AML-193 (cell line): ENCODE measurements at regions not wholly inside any gene's neighbourhood (a gene's known extent, or its start where the extent isn't known, plus 50 kb on each side); places are given as distances from the start of the nearest gene placed in this dataset.
"Not testable (repeated sequence)": the region's sequence is repeated elsewhere in the genome, so short reads cannot be mapped to it uniquely, and the experiment has no call there.

ENCODE experiments used
- DNase-seq, 2 experiments: peaks; one replicate each; lab custom pipeline; 2025; lab: John Stamatoyannopoulos, UW

DNA sequence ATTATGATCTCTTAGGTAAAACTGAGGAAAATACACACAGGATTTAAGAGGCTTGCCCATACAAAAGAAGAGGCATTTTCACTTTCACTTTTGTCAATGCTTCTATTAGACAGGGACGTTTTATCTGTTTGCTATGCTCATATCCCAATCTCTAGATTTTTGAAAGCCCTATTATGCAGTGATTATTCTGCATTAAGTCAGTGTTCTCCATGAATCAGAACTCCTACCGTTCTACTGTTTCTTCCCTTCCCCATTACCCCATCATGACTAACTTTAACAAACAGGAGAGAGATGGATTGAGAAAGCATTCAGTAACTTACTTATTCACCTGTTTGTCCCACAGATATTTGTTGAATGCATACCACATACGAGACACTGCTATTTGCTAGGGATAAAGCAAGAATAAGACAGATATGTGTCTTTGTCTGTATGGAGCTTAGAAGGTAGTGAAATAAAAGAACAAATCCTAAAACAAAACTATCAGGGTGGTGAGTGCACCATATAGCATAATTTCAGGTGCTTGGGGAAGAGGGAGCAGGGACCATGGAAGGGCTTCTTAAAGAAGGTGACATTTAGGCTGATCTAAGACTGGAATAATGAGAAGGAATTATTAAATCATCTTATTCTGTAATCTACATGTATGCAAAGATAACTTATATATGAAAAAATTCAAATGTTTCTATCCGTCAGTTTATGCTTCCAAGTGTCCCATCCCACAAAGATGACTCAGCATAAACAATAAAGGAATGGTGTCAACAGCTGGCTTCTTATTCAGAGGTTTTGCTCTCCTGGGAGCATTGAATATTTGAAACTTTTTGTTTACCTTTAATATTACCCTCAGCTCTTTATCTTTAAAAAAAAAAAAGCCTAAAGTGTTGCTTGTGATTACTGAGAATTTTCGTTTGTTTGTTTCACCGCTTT, 328.1 kb downstream of the HINT1 start:
- DNase-seq, result peak; percentile 0 to 1

DNA sequence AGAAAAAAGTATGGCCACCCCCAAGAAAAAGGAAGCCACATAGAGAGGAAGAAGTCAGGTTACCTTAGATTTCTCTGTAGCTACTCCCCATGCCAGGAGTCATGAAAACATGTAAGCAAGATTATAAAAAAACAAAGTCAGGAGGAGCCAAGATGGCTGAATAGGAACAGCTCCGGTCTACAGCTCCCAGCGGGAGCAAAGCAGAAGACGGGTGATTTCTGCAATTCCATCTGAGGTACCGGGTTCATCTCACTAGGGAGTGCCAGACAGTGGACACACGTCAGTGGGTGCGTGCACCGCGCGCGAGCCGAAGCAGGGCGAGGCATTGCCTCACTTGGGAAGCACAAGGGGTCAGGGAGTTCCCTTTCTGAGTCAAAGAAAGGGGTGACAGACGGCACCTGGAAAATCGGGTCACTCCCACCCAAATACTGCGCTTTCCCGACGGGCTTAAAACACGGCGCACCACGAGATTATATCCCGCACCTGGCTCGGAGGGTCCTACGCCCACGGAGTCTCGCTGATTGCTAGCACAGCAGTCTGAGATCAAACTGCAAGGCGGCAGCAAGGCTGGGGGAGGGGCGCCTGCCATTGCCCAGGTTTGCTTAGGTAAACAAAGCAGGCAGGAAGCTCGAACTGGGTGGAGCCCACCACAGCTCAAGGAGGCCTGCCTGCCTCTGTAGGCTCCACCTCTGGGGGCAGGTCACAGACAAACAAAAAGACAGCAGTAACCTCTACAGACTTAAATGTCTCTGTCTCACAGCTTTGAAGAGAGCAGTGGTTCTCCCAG, 347.3 kb downstream of the HINT1 start:
- not testable (repeated sequence) for DNase-seq

DNA sequence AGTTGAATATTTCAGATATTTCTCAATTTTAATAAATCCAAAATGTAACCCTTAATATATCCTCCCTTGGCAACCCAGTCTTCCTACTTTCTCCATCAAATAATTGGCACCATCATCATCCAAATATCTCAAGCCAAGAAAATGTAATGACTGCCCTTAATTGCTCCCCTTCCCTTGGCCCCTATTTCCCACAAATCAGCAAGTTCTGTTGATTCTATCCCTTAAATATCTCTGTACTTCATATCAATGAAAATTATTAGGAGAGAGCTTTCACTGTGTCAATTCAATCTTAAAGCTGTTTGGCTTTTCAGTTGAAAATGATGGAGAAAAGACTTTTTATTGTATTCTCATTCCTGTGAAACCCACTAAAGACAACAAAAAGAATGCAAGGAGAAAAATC, 349.8 kb downstream of the HINT1 start:
- no peak for DNase-seq

DNA sequence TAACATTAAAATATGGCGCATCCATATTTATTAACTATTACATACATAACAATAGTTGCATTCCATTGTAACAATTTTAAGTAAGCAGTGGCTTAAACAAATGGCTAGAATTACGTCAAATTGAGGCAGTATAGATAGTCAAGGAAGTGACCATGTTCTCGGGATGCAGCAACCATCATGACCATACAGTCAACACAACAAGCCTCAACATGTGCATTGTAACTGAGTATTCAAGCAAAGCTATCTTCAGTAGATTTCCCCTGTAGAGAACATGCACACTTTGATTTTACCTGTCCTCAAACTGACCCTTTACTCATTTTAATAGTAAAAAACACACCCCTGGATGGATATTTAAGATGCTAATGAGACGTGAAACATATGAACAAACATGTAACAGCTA, 356.4 kb downstream of the HINT1 start:
- no peak for DNase-seq

DNA sequence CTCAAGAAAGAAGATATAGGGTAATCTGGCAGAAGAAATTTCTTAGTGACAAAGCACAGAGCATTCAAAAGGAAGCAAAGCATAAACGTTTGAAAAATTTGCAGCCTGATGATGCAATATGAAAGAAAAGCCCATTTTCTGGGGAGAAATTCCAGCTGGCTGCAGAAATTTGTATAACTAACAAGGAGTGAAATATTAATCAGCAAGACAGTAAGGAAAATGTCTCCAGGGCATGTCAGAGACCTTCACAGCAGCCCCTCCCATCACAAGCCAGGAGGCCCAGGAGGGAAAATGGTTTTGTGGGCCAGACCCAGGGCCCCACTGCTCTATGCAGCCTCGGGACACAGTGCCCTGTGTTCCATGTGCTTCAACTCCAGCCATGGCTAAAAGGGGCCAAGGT, 359.4 kb downstream of the HINT1 start:
- DNase-seq, result no peak

DNA sequence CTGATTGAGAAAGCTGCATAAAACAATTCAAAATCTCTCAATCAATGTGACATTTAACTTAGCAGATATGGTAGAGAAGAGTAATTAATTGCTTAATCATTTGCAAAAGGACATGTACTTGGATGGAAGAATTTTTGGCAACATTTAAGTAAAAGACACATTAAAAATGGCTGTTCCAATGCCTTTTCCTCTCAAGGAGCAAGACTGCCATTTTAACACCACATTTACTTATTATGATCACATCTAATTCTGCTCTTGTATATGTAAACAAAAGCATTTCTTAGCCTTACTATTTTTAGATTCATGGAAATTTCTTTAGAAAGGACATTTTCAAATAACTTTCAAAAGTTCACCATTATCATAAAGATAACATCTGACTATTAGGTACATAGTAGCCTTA, 360.0 kb downstream of the HINT1 start:
- no peak for DNase-seq

DNA sequence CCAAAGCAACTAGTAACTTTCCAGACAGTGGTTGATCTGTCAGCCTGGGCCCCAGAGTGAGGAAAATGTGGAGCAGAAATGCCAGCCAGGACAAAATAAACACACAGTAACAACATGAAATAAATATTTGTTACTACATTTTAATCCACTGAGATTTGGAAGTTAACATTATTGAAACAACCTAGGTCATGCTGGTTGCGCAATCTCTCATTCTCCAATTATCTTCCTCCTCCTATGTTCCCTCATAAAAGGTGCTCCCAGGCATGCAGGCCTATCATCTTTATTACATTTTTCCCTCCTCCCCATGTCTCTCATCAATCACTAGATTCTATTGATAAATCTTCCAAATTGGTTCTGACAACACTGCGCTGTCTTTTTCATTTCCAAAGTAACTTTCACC, 363.1 kb downstream of the HINT1 start:
- no peak for DNase-seq

DNA sequence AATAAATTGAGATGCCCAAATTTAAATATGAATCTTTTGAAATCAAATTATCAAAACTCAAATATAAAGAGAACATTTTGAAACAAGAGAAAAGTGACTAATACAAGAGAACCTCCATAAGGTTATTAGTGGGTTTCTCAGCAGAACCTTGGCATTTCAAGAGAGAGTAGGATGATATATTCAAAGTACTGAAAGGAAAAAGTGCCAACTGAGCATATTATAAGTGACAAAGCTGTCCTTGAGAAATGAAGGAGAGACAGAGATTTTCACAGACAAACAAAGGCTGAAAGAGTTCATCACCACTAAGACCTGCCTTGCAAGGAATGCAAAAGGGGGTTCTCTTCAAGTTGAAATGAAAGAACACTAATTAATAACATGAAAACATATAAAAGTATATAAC, 366.0 kb downstream of the HINT1 start:
- DNase-seq, result no peak

DNA sequence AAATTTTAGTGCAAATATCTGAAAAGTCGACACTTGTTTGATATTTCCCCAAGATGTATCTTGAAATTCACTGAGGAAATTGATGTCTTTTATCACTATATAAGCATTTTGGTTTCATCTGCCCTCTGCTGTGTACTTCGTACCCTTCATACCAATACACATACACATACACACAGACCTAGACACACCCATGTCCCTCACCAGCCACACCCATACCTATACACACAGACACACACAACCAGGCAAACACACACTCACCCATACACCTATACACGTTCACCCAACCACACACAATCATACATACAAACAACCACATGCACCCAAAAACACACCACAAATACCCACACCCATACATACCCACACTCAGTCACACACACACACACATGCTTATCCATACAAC, 367.8 kb downstream of the HINT1 start:
- no peak for DNase-seq

DNA sequence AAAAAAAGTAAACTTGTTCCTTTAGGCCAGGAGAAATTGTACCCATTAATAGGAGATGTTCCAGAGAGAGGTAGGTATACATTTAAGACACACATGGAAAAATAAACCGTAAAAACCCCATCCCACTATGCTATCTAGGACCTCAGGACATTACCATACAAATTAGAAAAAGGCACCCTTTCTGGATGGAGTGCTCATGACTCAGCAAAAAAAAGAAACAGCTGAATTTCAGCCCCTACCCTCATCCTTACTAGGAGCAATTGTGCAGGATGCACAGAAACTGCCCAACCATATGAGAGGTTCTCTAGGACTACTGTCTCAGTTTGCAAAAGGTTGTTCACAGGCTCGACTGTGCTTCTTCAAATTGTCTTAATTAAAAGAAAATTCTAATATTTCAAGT, 368.2 kb downstream of the HINT1 start:
- no peak for DNase-seq

DNA sequence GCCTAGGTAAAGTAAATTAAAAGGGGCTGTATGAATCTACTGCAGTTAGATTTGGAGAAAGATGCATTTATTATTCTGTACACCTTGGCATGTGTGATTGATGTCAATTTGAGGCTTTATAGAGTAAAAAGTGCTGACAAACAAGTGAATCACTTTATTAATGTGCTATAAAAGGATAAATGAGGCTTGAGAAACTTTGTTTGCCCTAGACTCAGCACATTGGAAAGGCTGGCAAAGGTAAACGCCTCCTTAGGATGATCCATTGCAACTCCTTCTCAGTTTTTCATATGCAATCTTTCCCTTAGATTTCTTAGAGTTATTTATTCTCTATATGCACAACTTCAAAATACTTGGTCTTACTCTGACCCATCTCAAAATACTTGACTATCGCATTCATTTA, 369.0 kb downstream of the HINT1 start:
- DNase-seq, result no peak

DNA sequence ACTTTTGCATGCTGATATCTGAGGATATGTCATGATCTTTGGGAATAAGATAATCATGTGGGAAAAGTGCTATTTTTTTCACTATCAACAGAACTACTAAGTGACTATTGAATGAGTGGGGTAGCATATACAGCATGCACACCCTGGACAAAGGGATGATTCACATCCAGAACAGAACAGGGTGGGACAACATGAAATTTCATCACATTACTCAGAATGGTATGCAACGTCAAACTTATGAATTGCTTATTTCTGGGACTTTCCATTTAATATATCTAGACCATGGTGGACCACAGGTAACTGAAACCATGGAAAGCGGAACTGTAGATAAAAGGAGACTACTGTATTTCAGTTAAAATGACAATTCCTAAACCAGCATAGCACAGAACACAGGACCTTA, 370.0 kb downstream of the HINT1 start:
- no peak for DNase-seq

DNA sequence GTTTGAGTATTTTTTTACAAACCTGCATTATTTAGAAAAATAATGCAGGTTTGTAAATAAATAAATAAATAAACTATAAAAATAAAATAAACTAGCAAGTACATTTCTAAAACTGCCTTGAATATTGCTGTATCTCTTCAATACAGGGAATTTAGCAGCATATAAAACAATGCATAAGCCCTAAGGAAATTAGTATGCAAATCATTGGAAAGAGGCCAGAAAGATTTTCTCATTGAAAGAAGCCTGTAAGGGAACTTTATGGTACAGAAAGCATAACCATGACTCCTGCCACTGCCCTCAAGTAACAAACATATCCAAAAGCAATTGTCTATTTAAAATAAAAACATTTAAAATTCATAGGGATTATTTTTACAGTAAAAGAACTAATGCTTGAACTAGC, 387.3 kb downstream of the HINT1 start:
- DNase-seq, result no peak

DNA sequence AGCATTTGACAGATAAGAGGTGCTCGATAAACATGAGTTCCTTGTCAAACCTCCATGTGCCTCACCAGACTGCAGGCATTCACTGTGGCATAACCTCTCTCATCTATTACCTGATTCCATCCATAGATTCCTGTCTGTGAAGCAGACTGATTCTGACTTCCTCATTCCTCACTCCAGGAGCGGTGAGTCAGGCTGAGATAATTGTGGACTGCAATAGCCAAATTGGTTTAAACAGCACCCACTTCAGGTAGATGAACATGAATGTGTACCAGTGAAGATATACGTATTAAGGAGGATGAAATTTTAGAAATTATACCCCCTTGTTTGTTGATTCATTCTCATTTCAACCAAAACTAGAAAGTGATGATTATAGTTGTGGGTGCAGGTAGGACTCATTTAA, 391.2 kb downstream of the HINT1 start:
- no peak for DNase-seq

DNA sequence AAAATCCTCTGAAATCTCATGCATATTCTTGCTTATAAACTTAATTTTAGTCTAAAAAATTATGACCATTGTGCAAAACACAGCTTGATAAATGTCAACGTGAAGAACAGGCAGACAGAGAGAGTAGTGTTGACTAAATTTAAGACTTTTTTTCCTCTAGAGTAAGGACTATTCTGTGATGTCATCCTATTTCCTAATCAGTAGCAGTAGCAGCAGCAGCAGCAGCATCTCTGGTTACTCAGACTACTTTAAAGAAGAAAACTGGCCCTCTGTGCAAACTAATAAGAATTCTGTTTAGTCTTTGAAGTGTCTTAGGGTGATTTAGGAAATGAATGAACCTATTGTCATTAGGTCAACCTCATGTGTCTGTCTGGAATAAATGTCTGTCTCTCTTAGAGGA, 403.0 kb downstream of the HINT1 start:
- DNase-seq, result no peak

DNA sequence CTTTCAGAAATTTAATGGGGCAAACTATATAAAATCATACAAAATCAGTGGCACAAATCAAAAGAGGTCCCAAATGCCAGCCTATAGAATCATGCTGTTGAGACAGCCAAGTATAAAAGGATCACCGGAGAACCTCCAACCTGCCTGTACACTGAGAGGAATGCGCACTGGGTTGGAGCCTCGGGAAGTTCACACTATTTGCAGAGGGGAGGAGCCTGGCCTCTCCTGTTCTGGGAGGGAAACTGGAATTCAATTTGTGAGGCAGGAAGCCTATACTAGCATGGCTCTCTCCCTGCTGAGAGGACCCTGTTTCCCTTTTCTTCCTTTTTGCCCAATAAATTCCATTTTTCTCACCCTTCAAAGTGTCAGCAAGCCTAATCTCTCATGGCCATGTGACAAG, 406.0 kb downstream of the HINT1 start:
- DNase-seq, result no peak

DNA sequence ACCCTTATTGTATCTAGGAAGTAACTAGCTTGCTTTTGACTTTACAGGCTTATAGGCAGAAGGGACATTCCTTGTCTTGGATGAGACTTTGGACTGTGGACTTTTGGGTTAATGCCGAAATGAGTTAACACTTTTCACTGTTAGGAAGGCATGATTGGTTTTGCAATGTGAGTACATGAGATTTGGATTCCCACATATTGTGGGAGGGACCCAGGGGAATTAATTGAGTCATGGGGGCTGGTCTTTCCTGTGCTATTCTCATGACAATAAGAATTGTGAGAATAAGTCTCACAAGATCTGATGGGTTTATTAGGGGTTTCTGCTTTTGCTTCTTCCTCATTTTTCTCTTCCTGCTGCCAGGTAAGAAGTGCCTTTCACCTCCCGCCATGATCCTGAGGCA, 417.5 kb downstream of the HINT1 start:
- no peak for DNase-seq

DNA sequence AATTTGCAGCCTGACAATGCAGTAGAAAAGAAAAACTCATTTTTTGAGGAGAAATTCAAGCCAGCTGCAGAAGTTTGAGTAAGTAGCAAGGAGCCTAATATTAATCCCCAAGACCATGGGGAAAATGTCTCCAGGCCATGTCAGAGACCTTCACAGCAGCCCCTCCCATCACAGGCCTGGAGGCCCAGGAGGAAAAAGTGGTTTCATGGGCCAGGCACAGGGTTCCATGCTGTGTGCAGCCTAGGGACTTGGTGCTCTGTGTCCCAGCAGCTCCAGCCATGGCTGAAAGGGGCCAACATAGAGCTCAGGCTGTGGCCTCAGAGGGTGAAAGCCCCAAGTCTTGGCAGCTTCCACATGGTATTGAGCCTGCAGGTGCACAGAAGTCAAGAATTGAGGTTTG, 418.4 kb downstream of the HINT1 start:
- not testable (repeated sequence) for DNase-seq

DNA sequence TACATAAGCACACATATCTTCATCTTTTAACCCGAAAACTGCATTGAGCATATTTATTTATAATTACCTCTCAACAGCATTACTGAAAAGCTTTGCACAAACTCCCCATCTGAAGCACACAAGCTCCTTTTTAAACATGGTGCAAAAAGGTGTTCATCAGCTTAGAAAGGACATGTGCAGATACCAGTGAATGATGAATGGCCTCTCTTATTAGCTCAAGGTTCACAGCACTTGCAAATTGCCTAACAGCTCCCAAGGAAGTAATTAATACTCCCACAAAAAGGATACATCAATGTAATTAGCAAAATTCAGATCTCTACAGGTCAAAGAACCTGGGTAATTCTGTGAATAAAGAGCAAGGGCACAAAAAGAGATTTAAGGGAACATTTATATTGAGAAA, 422.0 kb downstream of the HINT1 start:
- DNase-seq, result no peak

DNA sequence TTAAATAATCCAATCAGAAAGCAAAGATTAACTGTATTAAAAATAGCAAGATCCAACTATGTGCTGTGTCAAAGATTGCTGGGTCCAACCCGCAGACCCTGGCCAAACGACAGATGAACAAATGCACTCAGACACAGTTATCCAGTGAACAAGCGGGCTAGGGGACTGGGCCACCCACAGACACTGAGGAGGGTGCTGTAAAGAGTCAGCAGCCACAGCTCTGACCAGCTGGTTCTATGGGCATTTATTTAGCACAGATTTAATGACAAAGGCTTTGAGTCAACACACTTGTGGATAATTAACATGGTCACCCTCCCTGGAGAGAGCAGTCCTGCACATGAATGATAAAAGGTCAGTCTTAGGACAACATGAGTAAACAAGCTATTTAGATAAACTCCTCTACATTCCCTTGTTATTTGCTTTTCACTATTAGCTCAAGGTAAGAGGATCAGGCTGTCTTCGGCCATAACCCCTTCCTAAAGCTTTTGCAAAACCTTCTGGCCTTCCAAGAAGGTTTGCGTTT, 424.9 kb downstream of the HINT1 start:
- no peak for DNase-seq

DNA sequence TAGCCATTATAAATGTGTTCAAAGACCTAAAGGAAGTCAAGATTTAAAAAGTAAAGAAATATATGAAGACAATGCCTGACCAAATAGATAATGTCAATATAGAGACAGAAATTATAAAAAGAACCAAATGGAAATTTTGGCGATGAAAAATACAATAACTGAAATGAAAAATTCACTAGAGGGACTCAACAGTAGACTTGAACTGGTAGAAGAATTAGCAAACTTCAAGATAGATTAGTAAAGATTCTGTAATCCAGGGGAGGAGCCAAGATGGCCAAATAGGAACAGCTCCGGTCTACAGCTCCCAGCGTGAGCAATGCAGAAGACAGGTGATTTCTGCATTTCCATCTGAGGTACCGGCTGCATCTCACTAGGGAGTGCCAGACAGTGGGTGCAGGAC, 433.2 kb downstream of the HINT1 start:
- no peak for DNase-seq

DNA sequence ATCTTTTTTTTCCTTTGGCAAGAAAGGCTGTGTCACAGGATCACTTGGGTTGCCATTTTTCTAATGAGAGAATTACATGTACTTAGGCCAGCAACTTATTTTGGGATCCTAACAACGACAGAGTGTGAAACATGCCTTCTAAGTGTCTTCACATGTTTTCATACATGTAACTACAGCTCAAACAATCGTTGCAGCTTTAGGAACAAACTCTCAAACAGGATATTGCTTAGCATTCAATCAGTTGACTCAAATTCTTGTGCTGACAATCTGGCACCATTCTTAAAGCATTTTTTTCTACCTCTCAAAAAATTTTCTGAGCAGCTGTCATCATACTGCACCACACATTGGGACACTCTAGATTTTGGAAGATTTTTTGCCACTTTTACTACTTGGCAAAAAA, 435.5 kb downstream of the HINT1 start:
- no peak for DNase-seq

DNA sequence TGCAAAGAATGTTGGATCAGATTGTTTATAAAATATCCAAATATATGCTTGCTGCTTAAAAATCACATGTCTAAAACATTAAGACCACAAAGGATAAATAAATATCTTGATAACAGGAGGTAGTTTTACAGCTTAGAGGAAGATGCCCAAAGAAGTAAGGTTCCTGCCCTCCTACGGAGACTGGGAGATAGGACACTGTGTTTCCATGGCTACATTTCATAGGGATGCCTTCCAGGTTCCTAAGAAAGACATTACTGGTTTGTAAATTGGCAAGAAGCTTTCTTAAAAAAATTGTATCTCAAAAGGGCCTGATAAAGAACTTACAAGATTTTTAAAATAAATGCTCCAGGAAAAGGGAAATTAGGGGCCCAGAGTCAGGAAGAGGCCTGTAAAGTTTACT, 437.2 kb downstream of the HINT1 start:
- DNase-seq, result no peak
